ENCODE measurements at regions not wholly inside any gene's neighbourhood (a gene's known extent, or its start where the extent isn't known, plus 50 kb on each side); places are given as distances from the start of the nearest gene placed in this dataset.

- no peak overlapping the region for H3K27ac ChIP-seq
- TF ChIP-seq CTCF (conservative IDR thresholded peaks at IDR 0.05) = no peak
Measured at GRCh38 chr4:81353861-81354260, 117.8 kb downstream of the RASGEF1B start.

- H3K27ac ChIP-seq = peak overlapping the region; percentile 38
- no peak for TF ChIP-seq CTCF (conservative IDR thresholded peaks at IDR 0.05)
Measured at GRCh38 chr4:81352446-81352835, 119.3 kb downstream of the RASGEF1B start.

GRCh38 chr4:81351654-81352445, 119.9 kb downstream of the RASGEF1B start:
- peak overlapping the region; percentile 38 for H3K27ac ChIP-seq
- TF ChIP-seq CTCF (conservative IDR thresholded peaks at IDR 0.05) = peak; percentile 96

GRCh38 chr4:81350040-81350439, 121.7 kb downstream of the RASGEF1B start:
- H3K27ac ChIP-seq = no peak overlapping the region
- TF ChIP-seq CTCF (conservative IDR thresholded peaks at IDR 0.05) = no peak

GRCh38 chr4:81348778-81349094, 123.0 kb downstream of the RASGEF1B start:
- no peak overlapping the region for H3K27ac ChIP-seq
- no peak for TF ChIP-seq CTCF (conservative IDR thresholded peaks at IDR 0.05)

GRCh38 chr4:81348086-81348777, 123.5 kb downstream of the RASGEF1B start:
- H3K27ac ChIP-seq = no peak overlapping the region
- no peak for TF ChIP-seq CTCF (conservative IDR thresholded peaks at IDR 0.05)

GRCh38 chr4:81346719-81347118, 125.0 kb downstream of the RASGEF1B start:
- no peak overlapping the region for H3K27ac ChIP-seq
- no peak for TF ChIP-seq CTCF (conservative IDR thresholded peaks at IDR 0.05)
